GM18907 (cell line): ENCODE measurements at regions not wholly inside any gene's neighbourhood (a gene's known extent, or its start where the extent isn't known, plus 50 kb on each side); places are given as distances from the start of the nearest gene placed in this dataset.

Experiments used
- ATAC-seq: cut with Tn5 transposase; IDR thresholded peaks from one replicate; pipeline ENCODE4 v1.9.1; 2021; ENCODE audit warnings: mild to moderate bottlenecking, moderate library complexity; ENCODE audit not compliant: unreplicated experiment

- ATAC-seq = no peak
These were observed 56.6 kb upstream of the KCNG1 start for GRCh38 chr20:51079488-51079887.

DNA sequence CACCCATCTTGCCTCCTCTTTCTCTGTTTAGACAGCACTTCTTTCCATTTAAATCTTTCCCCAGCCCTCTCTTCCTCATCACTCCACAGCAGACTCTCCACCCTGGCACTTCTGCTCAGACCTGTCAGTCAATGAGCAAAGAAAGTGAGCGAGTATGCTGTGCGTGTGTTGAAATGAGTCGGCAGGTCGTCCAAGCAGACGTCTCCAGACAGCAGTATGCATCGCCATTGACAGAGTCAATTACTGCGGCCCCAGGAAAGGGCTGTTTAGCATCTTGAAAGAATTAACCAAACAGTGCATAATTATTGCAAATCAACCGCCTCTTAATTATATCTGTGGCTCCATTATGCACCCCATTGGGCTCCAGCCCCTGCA is 54.8 kb upstream of the KCNG1 start:
- no peak for ATAC-seq

- no peak for ATAC-seq
These were observed 54.1 kb upstream of the KCNG1 start for GRCh38 chr20:51076786-51077685.

DNA sequence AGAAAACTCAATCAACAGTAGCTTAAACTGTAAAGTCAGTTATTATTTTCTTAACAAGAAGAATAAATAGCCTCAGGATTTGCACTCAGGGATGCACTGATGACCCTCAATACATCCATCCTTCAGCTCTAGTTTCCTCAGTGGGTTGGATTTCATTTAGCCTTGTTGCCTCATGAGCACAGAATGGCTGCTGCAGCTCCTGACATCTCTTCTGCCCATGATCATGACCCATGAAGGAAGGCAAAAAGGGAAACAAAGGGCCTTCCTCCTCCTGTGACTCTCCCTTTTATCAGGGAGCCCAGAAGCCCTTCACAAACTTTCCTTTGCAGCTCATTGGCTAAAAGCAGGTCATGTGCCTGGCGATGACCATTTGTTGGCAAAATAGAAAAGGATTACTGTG is 51.2 kb upstream of the KCNG1 start:
- no peak for ATAC-seq
